ENCODE measurements at regions not wholly inside any gene's neighbourhood (a gene's known extent, or its start where the extent isn't known, plus 50 kb on each side); places are given as distances from the start of the nearest gene placed in this dataset.

- no peak for DNase-seq
These were observed 95.5 kb upstream of the ATP6AP2 start for GRCh38 chrX:40485102-40485826.

- no peak for DNase-seq
These were observed 96.2 kb upstream of the ATP6AP2 start for GRCh38 chrX:40484408-40485091.

GRCh38 chrX:40483502-40483901, 97.3 kb upstream of the ATP6AP2 start:
- DNase-seq = no peak

DNA sequence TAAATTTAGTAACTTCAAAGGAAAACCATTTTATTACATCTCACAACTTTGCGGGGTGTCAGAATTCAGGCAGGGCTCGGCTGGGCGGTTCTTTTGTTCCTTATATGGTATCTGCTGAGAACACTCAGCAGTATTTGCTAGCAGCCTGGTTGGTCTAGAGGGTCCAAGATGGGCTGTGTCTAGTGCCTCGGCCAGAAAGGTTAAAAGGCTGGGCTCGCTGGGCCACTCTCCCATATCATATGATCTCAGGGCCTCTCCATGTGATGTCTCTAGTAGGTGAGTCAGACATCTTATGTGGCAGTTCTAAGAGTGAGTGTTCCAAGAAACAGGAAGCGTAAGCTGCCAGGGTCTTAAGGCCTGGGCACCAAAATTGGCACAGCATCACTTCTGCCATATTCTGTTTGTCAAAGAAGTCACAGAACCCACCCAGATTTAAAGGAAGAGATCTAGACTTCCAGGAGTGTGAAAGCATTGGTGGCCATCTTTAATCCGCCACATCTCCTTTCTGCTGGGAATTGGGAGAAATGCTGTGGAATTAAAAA, 100.9 kb upstream of the ATP6AP2 start:
- no peak for DNase-seq

DNA sequence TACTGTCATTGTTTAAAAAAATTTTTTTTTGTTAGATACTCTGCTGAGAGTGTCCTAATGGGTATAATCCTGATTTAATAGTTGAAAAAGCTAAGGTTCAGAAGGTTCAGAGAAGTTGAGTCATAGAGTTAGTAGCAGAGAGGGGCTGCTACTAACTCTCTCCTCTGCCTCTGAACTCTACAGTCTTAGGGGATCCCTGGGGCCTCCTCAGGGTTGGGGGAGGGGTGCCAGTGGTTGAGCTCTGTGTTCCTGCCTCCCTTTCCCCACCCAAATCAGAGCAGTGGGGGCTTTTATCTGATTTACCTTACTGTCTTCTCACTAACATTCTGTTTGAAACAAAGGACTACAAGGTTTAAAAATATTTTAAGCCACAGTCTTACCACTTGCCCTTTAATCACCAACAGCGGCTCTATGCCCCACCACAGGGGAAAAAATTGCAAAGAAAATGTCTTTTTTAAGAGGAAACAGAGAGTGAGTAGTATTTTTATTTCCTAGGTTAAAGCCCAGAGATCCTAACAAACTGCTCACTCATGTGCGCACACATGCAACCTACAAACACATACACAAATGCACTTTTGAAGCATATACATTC, 102.2 kb upstream of the ATP6AP2 start:
- DNase-seq = no peak

DNA sequence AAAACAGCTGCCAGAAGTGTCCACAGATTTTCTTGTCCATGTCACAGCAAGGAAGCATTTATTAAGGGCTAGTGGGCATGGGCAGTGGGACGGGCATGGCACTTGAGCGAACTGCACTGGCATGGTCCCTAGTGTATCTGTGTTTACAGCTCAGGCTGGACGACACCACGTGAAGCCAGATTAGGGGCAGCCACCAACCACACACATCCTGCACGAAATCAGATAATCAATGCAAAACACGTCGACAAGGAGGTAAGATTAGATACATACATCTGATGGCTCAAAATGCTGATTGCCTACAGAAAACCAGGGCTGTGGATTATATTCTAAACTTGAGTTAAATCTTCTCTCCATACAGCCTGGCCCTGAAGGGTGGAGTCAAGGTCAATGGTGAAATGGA, 103.8 kb upstream of the ATP6AP2 start:
- no peak for DNase-seq

GRCh38 chrX:40474645-40475044, 106.1 kb upstream of the ATP6AP2 start:
- DNase-seq = no peak

- DNase-seq = no peak
These were observed 106.6 kb upstream of the ATP6AP2 start for GRCh38 chrX:40474205-40474626.

DNA sequence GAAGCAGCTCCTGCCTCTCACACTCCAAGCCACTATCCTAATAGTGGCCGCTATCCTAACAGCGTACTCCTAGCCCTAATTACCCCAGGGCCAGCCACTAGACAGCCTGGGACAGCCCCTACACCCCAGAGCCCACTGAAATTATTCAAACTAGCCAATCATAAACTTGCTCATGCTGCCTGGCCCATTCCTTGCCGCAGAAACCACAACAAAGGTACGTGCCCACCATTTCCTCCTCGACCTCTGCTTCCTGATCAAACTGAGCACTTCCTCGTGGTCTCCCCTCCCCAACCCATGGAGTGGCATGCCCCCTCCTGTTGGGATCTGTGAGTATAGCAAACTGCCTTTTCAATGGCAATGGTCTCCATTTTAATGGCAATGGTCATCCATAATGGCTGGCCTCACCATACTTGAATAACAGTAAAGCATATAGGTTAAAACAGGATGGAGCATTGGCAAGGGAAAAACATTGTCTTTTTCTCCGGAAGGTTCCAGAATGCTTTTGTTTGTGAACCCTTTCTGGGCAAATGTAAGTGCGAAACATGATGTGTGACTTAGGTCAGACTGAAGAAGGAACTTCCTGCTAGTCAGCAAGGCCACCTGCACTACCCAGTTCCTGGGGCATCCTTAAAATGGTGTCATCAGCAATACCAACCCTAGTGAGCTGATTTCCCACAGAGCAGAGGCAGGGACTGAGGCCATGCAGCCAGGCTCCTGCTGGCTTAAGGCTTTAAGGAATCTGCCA, 107.1 kb upstream of the ATP6AP2 start:
- no peak for DNase-seq

DNA sequence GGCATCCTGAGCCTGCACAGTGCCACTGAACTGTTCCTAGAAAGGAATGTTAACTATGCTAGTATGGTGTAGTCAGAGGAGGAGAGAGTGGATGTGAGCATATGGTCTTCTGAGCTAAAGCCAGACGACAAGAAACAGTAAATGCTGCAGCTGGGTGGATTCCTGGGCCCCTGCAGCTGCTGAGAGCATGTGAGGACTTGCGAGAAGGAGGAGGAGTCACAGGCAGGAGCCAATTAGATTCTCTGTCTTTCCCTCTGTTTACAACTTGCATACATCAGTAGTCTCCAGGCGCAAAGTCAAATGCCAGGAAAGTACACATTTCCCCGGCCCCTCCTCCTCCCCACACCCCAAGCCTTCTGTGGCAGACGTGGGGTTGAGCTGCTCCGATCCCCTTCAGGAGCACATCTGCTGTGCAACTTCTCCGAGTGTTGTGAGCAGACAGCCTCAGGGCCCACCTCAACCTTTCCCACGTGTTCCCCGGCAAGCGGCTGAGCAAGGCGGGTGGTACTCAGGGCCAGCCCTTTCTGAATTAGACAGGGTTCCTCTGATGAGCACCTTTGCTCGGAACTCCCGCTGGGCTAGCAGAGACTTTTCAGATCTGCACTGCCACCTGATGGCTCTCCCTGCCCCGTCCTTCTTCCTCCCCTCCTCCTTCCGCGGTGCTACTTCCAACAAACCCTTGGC, 108.7 kb upstream of the ATP6AP2 start:
- peak; percentile 75 for DNase-seq

DNA sequence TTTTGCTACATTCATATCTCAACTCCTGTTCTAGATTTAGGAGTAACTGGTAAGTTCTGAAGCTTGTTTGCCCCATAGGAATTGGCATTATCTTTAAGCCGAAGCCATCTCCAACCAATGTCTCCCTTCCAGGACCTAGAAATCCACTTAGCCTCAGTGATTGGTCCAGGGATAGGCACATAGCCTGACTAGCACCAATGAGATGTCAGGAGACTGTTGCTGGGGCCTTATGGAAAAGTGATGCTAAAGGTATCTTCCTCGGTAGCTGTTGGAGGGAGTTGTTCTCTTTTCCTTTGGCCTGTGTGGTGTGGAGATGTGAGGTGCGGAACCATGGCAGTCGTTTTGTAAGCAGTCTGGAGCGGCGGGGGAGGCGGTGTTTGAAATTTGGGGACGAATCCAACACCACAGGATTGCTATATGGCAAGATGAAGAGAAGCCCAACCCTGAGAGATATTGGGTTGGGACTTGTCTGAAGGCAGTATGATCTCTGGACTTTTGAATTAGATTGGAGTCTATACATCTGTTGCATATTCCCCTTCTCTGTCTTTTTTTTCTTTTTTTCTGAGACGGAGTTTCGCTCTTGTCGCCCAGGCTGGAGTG, 109.8 kb upstream of the ATP6AP2 start:
- no peak for DNase-seq

DNA sequence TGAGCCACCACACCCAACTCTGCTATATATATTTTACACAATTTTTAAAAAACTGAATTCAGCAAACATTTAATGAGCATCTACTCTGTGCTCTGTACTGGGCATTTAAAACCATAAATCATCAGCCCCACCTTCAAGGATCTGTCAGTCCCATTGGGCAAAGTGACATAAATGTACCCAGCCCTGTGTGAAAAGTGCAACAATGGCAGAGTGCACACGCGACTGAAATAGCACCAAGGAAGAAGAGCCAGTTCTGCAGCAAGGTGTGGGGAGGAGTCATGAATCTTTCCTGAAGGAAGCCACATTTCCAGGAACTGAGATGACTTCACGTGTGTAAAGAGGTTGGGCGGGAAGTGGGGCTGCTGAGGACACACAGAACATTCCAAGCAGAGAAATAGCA, 111.5 kb upstream of the ATP6AP2 start:
- DNase-seq = no peak

GRCh38 chrX:40468033-40468846, 112.5 kb upstream of the ATP6AP2 start:
- DNase-seq = peak; percentile 41

GRCh38 chrX:40467454-40467853, 113.3 kb upstream of the ATP6AP2 start:
- DNase-seq = no peak

DNA sequence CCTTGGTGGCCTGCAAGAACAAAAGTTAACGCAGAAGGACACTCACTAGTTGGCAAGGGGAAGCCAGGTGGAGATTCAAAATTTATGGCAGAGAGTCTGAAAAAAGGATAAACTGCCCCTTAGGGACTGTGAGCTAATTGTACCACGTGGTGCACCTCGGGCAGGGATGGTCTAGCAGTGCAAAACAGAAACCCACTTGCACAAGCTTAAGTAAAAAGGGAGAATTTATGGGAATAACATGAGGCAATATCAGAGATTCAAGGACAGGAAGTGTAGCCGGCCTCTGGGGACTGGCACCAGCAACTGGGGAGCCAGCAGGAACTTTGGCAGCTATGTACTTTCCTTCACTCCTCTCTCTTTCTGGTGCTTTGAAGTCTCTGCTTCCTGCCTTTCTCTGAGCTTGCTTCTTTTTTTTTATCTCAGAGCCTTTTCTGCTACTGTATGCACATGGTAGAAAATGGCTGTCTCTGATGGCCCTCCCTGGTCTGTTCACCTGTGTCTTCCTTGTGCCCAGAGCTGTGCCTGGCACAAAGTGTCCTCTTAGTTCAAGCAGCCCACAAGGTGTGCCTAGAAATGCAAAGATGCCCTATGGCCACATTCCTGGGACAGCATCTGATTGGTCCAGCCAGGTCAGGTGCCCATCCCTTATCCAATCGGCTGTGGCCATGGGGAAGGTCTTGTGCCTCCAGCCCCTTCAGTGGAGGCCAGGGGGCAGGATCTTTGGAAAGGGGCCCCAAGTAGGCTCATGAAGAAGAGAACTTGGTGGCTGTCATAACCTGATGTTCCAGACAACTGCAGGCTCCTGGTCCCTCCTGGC, 114.8 kb upstream of the ATP6AP2 start:
- no peak for DNase-seq

GRCh38 chrX:40462795-40463194, 118.0 kb upstream of the ATP6AP2 start:
- peak; percentile 43 for DNase-seq

GRCh38 chrX:40460926-40461325, 119.8 kb upstream of the ATP6AP2 start:
- no peak for DNase-seq

- no peak for DNase-seq
These were observed 121.1 kb upstream of the ATP6AP2 start for GRCh38 chrX:40459571-40460158.

DNA sequence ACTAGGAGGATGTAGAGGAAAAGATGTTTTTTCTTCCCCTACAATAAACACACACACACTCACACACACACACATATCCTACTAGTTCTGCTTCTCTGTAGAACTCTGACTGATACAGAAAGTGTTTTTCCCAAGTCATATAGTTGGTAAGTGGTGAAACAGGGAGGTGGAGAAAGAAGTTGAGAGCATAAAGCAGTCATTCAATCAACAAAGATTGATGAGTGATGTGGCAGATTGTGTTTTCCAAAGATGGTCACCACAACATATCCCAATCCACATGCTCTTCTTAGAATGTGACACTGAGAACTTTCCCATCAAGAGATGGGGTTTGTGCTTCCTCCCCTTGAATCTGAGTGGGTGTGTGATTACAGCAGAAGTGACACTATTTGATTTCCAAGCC, 123.4 kb upstream of the ATP6AP2 start:
- no peak for DNase-seq

GRCh38 chrX:40452031-40452430, 128.7 kb upstream of the ATP6AP2 start:
- DNase-seq = no peak
